NCI-H2227 (cell line): ENCODE measurements at regions not wholly inside any gene's neighbourhood (a gene's known extent, or its start where the extent isn't known, plus 50 kb on each side); places are given as distances from the start of the nearest gene placed in this dataset.
A peak's percentile ranks its signal among the peaks of the same experiment; 100 is the strongest.
"Not testable (repeated sequence)": the region's sequence is repeated elsewhere in the genome, so short reads cannot be mapped to it uniquely, and the experiment has no call there.

Source experiments
- DNase-seq: peaks from one replicate; lab custom pipeline; 2025; ENCODE audit not compliant: unreplicated experiment; lab: John Stamatoyannopoulos, UW

DNA sequence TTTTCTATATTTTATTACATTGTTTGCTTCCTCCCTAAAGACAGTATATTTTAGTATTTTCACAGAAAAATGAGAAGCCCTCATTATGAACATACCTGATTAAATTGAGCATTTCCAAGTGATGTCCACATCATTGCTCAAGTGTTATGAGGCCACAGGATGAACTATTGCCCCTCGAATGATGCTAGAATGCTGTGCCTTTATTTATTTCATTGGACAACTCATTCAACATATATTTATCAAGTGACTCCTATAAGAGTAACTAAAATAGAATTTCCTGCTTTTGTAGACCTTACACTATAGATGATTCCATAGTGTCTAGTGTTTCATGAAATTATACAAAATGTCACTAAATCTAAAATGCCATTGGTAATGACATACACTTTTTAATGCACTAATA is 187.8 kb upstream of the NOTCH2NLA start:
- DNase-seq = not testable (repeated sequence)

DNA sequence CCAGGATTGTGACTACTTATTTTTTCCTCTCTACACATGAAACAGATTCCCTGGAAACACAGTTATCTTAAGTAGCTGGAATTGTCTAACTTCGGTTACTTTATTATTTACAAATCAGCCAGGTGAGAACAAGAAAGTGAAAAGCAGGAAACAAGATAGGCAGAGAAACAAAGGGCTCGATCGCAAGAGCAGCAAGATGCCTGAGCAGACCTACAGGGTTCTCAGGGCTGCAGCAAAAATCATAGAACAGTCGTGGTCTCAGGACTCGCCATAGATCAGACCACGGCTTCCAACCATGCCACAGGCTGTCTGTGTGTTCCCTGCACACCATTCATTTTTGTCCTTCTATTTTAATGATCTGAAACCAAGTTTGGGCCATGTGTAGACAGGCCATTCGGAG is 186.2 kb upstream of the NOTCH2NLA start:
- DNase-seq = not testable (repeated sequence)

DNA sequence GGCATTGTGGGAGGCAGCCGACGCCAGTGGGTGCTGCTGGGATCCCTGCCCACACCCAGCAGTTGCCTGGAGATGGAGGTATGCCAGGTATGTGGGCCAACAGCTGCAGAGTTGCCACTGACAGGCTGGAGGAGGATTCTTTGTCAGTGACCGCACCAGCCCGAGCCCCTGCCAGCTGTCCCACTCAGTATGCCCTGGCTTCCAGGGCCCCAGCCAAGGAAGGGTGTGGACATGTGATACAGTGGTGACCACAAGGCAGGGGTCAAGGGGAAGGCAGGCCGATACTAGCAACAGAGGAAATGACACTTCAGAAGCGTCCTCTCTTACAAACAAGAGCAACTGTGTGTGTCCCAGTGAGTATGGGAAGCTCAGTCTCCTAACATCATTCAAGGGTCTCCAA is 185.1 kb upstream of the NOTCH2NLA start:
- DNase-seq = not testable (repeated sequence)

DNA sequence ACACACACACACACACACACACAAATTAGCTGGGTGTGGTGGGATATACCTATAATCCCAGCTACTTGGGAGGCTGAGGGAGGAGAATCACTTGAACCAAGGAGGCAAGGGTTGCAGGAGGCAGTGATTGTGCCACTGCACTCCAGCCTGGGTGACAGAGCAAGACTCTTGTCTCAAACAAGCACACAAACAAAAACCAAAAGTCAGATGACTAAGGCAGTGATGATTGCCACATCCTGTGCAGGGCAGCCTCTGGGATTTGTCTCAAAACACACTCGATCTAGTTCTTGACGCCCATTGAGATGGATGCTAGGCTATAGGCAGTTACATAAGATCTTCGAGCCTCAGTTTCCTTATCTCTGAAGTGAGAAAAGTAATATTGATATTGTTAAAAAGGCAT is 183.1 kb upstream of the NOTCH2NLA start:
- DNase-seq = not testable (repeated sequence)

DNA sequence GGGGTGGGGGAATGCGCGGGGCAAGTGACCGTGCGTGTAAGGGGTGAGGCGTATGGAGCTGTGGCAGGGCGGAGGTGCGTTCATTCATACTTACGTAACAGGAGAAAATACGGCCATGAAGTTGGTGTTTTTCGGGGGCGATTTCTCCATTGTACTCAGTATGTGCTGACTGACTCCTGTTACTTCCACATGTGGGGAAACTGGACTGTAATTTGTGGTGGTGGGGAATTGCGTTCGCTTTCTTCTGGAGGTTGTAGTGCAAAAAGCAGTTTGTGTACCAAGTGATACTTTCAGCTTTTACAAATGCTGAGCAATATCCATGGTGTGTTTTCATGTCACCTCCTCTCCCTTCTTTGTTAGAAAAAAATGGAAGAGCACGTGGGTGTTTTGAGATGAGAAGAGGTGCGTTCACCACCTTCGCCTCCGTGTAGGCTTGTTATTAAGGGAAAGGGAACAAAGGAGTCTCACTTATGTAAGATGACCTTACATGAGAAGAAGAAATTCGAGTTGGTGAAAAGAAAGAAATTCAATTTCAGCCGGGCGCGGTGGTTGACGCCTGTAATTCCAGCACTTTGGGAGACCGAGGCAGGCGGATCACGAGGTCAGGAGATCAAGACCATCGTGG is 181.1 kb upstream of the NOTCH2NLA start:
- not testable (repeated sequence) for DNase-seq

DNA sequence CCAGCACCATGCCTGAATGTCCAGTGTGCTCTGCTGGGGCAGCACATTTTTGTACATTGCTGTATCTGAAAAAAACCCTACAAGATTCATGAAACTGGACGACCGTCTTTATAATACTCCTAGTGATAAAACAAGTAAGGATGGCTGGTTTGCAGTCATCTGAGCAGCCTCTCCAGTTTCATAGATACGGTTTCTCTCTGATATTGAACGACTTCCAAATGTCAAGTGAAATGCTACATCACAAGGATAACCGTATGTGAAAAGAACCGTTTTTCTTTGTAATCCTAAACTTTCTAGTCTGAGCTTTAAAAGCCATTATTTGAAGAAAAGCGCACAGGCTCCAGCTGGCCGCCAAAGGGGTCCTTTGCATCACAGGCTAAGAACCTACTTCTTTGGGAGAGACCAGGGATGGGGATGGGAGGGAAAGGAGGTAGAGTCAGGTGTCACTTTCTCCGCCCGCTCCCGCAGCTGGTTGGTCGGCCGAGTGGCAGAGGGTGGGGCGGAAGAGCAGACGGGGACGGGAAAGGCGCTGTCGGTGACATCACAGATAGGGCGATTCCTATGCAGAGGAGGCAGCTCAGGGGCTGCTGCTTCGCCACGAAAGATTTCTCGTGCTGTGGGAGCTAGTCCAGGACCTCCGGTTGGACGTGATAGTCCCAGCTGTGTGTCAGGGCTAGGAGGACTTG is 180.4 kb upstream of the NOTCH2NLA start:
- not testable (repeated sequence) for DNase-seq

DNA sequence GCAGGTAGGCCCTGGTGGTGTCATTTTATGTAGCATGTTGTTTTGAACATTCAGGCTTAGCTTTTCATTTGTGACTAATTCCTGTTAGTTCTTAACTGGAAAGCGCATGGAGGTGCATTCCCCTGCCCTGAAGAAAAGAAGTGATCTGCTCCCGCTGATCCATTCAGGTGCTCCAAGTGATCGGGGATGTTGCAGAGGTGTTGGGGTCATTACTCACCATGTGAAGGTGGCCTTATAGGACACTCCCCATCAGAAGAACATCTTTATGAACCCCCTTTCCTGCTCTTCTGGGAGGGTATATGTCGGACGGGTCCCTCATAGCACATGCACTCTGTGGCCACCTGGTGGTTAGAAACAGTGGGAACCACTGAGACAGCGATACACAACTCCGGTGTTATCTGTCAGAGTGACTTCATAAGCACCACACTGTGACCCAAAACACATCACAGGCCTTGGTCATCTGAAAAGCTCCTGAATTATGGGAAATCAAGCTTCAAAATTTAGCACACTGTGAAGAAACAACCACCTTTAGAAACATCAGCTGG is 172.5 kb upstream of the NOTCH2NLA start:
- not testable (repeated sequence) for DNase-seq

DNA sequence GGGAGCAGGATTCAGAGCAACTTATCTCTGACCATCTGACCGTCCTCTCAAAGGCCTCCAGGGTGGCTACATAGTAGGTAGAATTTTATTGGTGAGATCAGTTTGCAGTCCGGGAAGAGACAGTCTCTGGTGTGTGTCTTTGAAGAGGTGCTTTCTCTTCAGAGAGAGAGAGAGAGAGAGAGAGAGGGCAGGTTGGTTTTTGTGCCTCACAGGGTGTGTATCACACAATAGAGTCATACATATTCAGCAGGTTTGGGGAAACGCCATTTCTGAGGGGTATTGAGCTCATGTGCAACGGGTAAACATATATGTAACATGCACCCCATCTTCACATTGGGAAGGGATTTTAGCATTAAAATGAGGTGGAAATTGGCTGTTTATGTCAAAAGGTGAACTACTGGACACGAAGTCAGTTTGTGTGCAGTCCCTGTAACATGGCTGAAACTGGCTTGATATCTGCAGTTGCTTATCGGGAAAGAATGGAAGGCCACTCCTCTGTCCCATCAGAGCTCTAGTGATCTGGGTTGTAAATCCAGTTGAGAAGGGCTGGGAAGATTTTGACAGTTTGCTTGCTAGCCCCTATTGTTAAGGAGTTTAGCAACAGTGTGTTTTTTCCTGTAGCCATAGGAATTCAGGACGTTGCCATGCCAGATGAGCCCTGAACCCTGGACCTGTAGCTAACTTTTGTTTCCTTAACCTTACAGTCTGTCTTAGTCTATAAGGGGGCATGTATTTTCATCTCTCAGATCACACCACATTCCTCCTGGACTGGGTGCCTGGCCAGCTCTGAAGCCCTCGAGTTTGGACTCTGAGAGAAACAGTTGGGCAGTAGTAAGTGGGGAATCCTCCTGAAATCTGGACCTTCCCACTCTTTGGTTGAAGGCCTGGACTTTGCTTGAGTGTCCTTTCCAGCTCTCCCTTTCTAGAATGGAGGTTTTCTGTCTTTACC is 171.6 kb upstream of the NOTCH2NLA start:
- DNase-seq = not testable (repeated sequence)

DNA sequence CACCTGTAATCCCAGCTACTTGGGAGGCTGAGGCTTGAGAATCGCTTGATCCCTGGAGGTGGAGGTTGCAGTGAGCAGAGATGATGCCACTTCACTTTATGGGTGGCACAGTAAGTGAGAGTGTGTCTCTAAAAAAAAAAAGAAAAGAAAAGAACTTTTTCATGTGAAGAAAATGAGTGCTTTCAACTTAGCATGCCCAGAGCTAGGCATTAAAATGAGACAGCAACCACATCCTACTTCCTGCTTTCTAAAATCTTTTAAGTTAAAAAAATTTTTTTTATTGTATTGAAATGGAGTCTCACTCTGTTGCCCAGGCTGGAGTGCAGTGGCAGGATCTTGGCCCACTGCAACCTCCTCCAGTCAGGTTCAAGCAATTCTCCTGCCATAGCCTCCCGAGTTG is 170.4 kb upstream of the NOTCH2NLA start:
- DNase-seq = not testable (repeated sequence)

DNA sequence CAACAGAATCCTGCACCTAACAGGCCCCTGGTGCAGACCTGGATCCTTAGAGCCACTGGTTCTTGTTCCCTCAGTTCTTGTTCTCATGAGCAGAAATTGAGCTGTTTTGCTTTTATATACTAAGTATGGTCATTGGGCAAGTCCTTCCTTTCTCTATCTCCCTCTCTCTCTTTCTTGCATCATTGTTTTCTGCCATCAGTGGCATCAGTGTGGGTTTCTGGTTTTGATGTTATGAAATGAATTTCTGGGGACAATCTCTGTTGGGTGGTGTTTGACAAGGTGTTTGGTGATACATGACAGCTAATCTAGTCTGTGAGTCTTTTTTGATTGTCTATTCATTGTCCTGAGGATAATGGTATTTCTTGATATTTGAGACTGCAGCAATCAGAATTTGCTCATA is 168.0 kb upstream of the NOTCH2NLA start:
- not testable (repeated sequence) for DNase-seq

DNA sequence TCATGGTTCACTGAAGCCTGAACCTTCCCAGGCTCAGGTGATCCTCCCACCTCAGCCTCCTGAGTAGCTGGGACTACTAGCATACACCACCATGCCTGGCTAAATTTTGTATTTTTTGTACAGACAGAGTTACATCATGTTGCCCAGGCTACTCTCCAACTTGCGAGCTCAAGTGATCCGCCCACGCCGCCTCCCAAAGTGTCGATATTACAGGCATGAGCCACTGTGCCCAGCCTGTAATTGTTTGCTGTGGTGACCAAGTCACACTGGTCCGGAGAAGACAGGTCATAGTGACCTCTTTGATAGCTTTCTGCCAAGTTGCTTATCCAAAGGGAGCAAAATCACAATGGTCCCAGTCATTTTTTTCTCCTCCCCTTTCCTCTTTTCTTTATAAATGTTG is 167.4 kb upstream of the NOTCH2NLA start:
- not testable (repeated sequence) for DNase-seq

DNA sequence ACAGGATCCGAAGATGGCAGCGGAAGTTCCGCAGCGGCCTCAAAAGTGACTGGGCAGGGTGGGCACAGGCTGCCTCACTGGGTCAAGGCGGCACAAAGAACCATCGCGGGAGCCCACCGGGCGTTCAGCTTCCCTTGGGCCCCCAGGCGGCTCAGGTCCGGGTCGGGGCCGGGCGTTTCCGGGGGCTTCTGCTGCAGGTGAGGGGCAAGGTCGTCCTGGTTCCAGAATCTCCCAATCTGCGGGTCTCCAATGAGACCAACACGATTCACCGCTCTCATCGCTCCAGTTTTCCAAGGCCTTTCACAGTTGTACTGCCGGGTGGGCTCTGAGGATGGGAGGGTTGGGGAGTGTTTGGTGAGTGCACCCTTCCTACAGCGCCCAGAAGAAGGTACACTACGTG is 165.0 kb upstream of the NOTCH2NLA start:
- not testable (repeated sequence) for DNase-seq

DNA sequence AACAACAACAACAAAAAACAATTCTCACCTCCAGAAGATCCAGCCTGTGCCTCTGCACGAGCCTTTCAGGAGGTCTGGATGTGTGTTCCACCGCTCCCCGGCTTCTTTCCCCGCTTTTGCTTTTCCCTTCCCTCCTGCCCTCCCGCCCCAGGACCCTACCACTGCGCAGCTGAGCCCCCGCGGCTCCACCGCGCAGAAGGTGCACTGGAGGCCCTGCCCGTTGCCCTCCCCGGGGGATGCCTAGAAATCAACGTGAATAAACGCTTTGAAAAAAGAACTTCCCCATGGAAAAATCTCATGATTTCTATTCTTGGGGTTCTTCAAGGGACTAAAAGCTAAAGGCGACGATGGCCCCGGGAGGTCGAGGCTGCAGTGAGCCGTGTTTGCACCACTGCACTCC is 164.3 kb upstream of the NOTCH2NLA start:
- DNase-seq = not testable (repeated sequence)

DNA sequence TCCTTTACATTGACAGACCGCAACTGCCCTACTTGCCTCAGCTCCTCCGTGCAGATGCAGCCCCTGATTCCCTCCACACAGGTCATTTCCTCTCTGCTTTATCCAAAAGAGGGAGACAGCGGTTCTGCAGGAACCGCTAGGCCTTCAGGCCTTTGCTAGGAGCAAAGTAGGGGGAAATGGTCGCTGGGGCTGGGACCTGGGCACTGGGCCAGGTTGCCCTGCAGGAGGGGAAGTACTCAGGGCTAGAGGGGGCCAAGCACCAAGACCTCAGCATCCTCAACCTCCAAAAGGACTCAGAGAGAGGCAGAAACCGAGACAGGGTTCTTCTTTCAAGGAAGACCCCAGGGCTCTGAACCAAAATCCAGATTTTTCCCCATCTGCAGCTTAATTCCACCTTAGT is 160.4 kb upstream of the NOTCH2NLA start:
- not testable (repeated sequence) for DNase-seq

DNA sequence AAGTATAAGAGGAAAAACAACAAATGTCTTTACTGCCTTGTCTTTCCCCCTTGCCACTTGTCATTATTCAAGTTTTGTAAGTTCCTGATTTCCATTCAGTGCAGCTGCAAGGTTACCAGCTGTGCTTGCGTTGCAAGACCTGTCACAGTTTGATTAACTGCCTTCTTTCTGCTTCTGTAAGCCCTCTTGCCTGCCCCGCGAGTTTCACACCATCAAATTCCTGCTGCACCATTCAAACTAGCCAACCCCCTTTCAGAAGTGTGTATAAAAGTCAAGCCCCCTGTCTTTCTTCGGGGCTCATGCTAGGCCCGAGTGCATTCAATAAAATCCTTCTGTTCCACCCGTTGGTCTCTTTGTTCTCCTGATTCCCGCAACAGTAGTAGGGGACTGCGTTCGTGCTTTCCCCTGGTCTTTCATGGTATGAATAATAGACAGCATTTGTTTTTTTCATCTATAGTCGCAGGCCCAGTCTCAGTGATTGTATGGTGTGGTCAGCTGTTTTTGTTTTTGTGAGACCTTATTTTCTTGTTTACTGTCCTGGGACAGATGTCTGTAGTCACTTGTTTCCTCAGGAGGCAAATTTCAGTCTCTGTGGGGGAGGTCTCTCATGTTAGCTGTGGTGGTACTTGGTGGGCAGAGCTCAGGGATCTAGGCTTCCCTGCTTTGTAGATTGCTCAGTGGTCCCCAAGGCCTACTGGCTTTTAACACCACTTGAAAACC is 159.1 kb upstream of the NOTCH2NLA start:
- not testable (repeated sequence) for DNase-seq

DNA sequence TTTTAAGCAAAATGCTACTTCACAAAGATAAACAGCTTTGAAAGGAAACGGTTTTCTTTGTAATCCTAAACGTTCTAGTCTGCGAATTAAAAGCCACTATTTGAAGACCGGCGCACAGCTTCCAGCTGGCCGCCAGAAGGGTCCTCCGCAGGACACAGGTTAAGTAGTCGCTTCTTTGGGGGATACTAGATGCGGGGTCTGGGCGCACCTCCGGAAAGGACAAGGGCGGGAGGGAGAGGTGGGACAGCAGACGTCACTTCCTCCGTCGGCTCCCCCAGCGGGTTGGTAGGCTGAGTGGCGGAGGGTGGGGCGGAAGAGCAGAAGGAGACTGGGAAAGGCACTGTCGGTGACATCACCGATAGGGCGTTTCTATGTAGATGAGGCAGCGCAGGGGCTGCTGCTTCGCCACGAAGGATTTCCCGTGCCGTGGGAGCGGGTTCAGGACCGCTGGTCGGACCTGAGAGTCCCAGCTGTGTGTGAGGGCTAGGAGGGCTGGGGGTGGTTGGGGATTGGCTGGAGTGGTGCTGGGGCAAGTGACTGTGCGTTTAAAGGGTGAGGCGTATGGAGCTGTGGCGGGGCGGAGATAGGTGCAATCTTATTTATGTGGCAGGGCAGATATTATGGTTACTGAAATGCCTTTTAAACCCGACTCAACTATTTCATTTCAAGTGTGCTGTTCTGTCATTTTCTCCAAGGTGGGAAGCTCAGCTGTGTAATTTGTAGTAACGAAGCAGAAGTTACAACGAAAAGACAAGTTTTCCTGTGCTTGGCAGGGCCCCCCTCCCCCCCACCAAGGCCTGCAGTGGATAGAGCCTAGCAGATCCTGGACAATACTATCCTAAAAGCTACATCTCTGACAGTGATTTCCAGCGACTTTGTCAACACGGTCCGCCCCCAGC is 158.3 kb upstream of the NOTCH2NLA start:
- DNase-seq = peak; percentile 91

DNA sequence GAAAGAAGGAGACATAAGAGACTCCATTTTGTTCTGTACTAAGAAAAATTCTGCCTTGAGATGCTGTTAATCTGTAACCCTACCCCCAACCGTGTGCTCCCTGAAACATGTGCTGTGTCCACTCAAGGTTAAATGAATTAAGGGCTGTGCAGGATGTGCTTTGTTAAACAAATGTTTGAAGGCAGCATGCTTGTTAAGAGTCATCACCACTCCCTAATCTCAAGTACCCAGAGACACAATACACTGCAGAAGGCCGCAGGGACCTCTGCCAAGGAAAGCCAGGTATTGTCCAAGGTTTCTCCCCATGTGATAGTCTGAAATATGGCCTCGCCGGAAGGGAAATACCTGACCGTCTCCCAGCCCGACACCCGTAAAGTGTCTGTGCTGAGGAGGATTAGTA is 152.4 kb upstream of the NOTCH2NLA start:
- not testable (repeated sequence) for DNase-seq

DNA sequence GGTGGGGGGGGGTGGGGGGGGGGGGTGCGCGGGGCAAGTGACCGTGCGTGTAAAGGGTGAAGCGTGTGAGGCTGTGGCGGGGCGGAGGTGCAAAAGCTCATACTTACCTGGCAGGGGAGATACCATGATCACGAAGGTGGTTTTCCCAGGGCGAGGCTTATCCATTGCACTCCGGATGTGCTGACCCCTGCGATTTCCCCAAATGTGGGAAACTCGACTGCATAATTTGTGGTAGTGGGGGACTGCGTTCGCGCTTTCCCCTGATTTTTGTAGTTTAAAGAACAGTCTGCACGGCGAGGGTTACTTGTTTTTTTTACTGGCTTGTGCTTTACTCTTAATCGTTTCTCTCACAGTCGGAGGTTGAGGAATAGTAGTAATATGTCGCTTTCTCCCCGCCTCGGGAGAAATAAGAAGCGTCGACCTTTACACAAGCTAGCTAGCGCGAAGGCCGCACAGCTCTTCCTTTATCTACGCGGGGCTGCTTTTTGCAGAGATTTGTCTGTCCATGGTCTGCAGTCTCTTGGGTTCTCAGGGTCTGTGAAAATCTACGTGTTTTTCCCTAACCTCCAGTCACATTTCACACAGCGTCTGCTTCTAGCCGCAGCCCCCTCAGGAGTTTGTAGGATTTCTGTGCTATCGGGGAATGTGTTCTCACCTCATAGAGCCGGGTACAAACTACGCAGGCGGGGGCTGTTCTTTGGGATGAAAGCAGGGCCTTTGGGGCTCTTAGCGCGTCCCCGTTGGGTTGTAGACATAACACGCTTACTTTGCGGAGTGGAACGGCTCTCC is 148.1 kb upstream of the NOTCH2NLA start:
- DNase-seq = peak; percentile 93

DNA sequence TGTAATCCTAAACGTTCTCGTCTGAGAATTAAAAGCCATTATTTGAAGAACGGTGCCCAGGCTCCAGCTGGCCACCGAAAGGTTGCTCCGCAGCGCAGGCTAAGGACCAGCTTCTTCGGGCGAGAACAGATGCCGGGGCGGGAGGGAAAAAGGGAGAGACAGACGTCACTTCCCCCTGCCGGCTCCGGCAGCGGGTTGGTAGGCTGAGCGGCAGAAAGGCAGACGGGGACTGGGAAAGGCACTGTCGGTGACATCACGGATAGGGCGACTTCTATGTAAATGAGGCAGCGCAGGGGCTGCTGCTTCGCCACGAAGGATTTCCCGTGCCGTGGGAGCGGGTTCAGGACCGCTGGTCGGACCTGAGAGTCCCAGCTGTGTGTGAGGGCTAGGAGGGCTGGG is 147.5 kb upstream of the NOTCH2NLA start:
- DNase-seq = peak; percentile 84
